OCI-LY3 (cell line): ENCODE measurements at regions not wholly inside any gene's neighbourhood (a gene's known extent, or its start where the extent isn't known, plus 50 kb on each side); places are given as distances from the start of the nearest gene placed in this dataset.

Experiments used
- EZH2phosphoT487 ChIP-seq: fragments of 200-600 bp; shearing (Covaris generic); IDR thresholded peaks from 2 replicates; pipeline ENCODE4 v1.6.1; 2018; ENCODE audit warnings: antibody characterized with exemption, mixed run types, low read depth
- TF ChIP-seq, protein P1 (sequence below): fragments of 200-600, 300-600 bp; sonication (generic); IDR thresholded peaks from 2 replicates; pipeline ENCODE4 v1.5.1; 2014; ENCODE audit warnings: antibody characterized with exemption, low read length, low read depth

DNA sequence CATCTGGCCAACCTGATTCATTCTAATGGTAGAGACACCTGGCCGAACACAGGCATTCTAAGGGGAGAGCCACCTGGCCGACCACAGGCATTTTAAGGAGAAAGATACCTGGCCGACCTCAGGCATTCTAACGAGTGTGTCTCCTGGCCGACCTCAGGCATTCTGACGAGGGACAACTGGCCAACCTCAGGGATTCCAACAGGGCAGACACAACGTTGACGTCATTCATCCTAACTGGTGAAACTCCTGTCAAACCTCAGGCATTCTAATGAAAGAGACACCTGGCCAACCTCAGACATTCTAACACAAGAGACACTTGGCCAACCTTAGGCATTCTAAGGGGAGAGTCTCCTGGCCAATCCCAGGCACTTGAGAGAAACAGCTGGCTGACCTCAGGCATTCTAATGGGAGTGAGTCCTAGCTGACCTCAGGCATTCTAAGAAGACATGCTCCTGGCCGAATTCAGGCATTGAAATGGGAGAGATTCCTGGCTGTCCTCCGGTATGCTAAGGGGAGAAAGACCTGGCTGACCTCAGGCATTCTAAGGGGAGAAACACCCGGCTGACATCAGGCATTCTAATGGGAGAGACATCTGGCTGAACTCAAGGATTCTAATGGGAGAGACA is 1352.5 kb downstream of the UQCRFS1 start:
- TF ChIP-seq, protein P1, sequence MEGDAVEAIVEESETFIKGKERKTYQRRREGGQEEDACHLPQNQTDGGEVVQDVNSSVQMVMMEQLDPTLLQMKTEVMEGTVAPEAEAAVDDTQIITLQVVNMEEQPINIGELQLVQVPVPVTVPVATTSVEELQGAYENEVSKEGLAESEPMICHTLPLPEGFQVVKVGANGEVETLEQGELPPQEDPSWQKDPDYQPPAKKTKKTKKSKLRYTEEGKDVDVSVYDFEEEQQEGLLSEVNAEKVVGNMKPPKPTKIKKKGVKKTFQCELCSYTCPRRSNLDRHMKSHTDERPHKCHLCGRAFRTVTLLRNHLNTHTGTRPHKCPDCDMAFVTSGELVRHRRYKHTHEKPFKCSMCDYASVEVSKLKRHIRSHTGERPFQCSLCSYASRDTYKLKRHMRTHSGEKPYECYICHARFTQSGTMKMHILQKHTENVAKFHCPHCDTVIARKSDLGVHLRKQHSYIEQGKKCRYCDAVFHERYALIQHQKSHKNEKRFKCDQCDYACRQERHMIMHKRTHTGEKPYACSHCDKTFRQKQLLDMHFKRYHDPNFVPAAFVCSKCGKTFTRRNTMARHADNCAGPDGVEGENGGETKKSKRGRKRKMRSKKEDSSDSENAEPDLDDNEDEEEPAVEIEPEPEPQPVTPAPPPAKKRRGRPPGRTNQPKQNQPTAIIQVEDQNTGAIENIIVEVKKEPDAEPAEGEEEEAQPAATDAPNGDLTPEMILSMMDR = no peak
- no peak for TF ChIP-seq EZH2phosphoT487
